Right lobe of liver (tissue), 4 donors: ENCODE measurements at regions not wholly inside any gene's neighbourhood (a gene's known extent, or its start where the extent isn't known, plus 50 kb on each side); places are given as distances from the start of the nearest gene placed in this dataset.

ENCODE experiments used
- CTCF ChIP-seq, 4 donors: fragments of 200-600 bp in 3 of 4; fragments of 450-650 bp in 1 of 4; IDR thresholded peaks; one replicate each; pipeline versions ENCODE4 v1.5.1 to v1.8.0; 2016 to 2022; ENCODE audit warnings: antibody characterized with exemption in 4 of 4, mild to moderate bottlenecking in 2 of 4
- POLR2A ChIP-seq: fragments of 450-650 bp; IDR thresholded peaks from one replicate; pipeline ENCODE4 v1.6.1; 2017; ENCODE audit warnings: antibody characterized with exemption, mild to moderate bottlenecking
- donor health status: DM: no; HTN: no; CAD: no.
- donor health status: DM: no; HTN: no; CAD: no.
- donor health status: DM: no; HTN: yes; CAD: no.

- no peak for TF ChIP-seq CTCF (IDR thresholded peaks at IDR 0.05)
- TF ChIP-seq POLR2A, result no peak
Observed at GRCh38 chr5:29042152-29042551, 2003.8 kb upstream of the CDH9 start.
